Adrenal gland (tissue), 9 donors: ENCODE measurements at regions not wholly inside any gene's neighbourhood (a gene's known extent, or its start where the extent isn't known, plus 50 kb on each side); places are given as distances from the start of the nearest gene placed in this dataset.

Source experiments
- DNase-seq, 7 donors: peaks; one replicate each; pipeline ENCODE4 v3.0.0-alpha.2; 2019 to 2020
- H3K27ac ChIP-seq, 5 donors: fragments of 200-600 bp; sonication (generic) in 4 of 5; 1 replicate in 3 of 5; 2 replicates in 2 of 5; pipeline versions ENCODE4 v1.5.1 to v1.8.0; 2016 to 2020; ENCODE audit warnings: mild to moderate bottlenecking in 1 of 5
- H3K27me3 ChIP-seq: fragments of 200-600 bp; 2 replicates; pipeline ENCODE4 v1.8.0; 2021
- H3K36me3 ChIP-seq, 2 donors: fragments of 200-600 bp; replicated peaks in 1 of 2; 1 replicate in 1 of 2; 2 replicates in 1 of 2; pipeline versions ENCODE4 v1.5.1 to v1.8.0; 2018 to 2022
- H3K4me1 ChIP-seq, 2 donors: fragments of 200-600 bp; replicated peaks in 1 of 2; 1 replicate in 1 of 2; 2 replicates in 1 of 2; pipeline versions ENCODE4 v1.5.1 to v1.8.0; 2018 to 2021
- H3K4me3 ChIP-seq, 4 donors: fragments of 200-600 bp; sonication (generic) in 3 of 4; one replicate each; pipeline ENCODE4 v1.5.1; 2016 to 2018
- H3K9me3 ChIP-seq, 3 donors: fragments of 200-600 bp; sonication (generic) in 1 of 3; replicated peaks in 1 of 3; 1 replicate in 2 of 3; 2 replicates in 1 of 3; pipeline versions ENCODE4 v1.5.1 to v1.8.0; 2016 to 2021
- CTCF ChIP-seq, 6 experiments: fragments of 450-650 bp in 4 of 6; fragments of 200-600 bp in 2 of 6; sonication (generic) in 1 of 6; IDR thresholded peaks; 1 replicate in 5 of 6; 2 replicates in 1 of 6; pipeline versions ENCODE4 v1.5.1 to v1.8.0; 2016 to 2021; ENCODE audit warnings: antibody characterized with exemption in 6 of 6, mild to moderate bottlenecking in 2 of 6, moderate library complexity in 1 of 6
- POLR2A ChIP-seq, 2 donors: fragments of 450-650 bp; IDR thresholded peaks; one replicate each; pipeline ENCODE4 v1.6.1; 2017; ENCODE audit warnings: antibody characterized with exemption in 2 of 2, mild to moderate bottlenecking in 2 of 2, moderate library complexity in 1 of 2
- WGBS, 4 donors: extraction: QIAGEN DNeasy Blood & Tissue Kit in 2 of 4; methylation state at CpG; one replicate each; pipeline versions ENCODE4 v1.1.5 to v1.1.7; 2013 to 2017; 5-methylcytosine and 5-hydroxymethylcytosine counted together
- intact Hi-C, 2 donors: fragments of 100-400 bp; cut with DNase I; formaldehyde crosslinking; loops; one replicate each; pipeline versions ENCODE4 v1.14.1 to v1.15.0; 2022 to 2023
- donor health status: healthy with polysubstance abuse.
- donor health status: Bipolar disorder and iron deficiency.
- donor health status: DM: yes; HTN: yes; CAD: no.
- donor health status: DM: no; HTN: no; CAD: no.
- donor health status: DM: no; HTN: no; CAD: no.

- WGBS, 4 donors, result 75 to 85% (median 80%) methylated on average over 1 of the region's 1 CpG
- no peak overlapping the region for H3K4me3 ChIP-seq
These were observed 1120.5 kb upstream of the RAG2 start for GRCh38 chr11:37718431-37718999.

GRCh38 chr11:37712251-37712650, 1114.2 kb upstream of the RAG2 start:
- TF ChIP-seq CTCF (IDR thresholded peaks at IDR 0.05) (no peak), POLR2A (IDR thresholded peaks at IDR 0.05) (no peak)
- H3K27me3 ChIP-seq, result no peaks in the 10 kb centered on the region
- H3K36me3 ChIP-seq, result no peaks in the 10 kb centered on the region
- H3K4me3 ChIP-seq, result no peak overlapping the region
- 53 to 59% (median 58%) methylated on average over 3 of the region's 3 CpGs for WGBS, 4 donors
- H3K9me3 ChIP-seq, result no peaks in the 10 kb centered on the region
- DNase-seq, result no peak
- no peak overlapping the region for H3K27ac ChIP-seq
- no peaks in the 10 kb centered on the region for H3K4me1 ChIP-seq
- intact Hi-C loops, result no loop called here

More at GRCh38 chr11:37718431-37718999, 1120.5 kb upstream of the RAG2 start:
- Histone ChIP-seq H3K36me3 (no peaks in the 10 kb centered on the region), H3K9me3 (no peaks in the 10 kb centered on the region), H3K27ac (no peak overlapping the region), H3K27me3 (no peaks in the 10 kb centered on the region), H3K4me1 (no peaks in the 10 kb centered on the region)
- intact Hi-C loops, result no loop called here
- peak in 4 of 7 donors; percentile 13 to 31 (median 21) for DNase-seq
- TF ChIP-seq CTCF (IDR thresholded peaks at IDR 0.05) (no peak), POLR2A (IDR thresholded peaks at IDR 0.05) (no peak)

- Histone ChIP-seq H3K36me3 (no peaks in the 10 kb centered on the region), H3K27me3 (no peaks in the 10 kb centered on the region), H3K4me1 (no peaks in the 10 kb centered on the region), H3K27ac (no peak overlapping the region), H3K4me3 (no peak overlapping the region), H3K9me3 (no peaks in the 10 kb centered on the region)
- intact Hi-C loops, result no loop called here
- DNase-seq, result no peak
- TF ChIP-seq POLR2A (IDR thresholded peaks at IDR 0.05) (no peak), CTCF (IDR thresholded peaks at IDR 0.05) (no peak)
- WGBS, 4 donors, result 33 to 58% (median 35%) methylated on average over 1 of the region's 1 CpG
These were observed 1112.0 kb upstream of the RAG2 start for GRCh38 chr11:37710031-37710430.

GRCh38 chr11:37704791-37705190, 1106.8 kb upstream of the RAG2 start:
- H3K9me3 ChIP-seq, result no peaks in the 10 kb centered on the region
- no peak for DNase-seq
- no peak for TF ChIP-seq POLR2A (IDR thresholded peaks at IDR 0.05)
- no peak for TF ChIP-seq CTCF (IDR thresholded peaks at IDR 0.05)
- H3K36me3 ChIP-seq, result no peaks in the 10 kb centered on the region
- 59 to 80% (median 65%) methylated on average over 2 of the region's 2 CpGs for WGBS, 4 donors
- intact Hi-C loops, result no loop called here
- H3K4me3 ChIP-seq, result no peak overlapping the region
- no peaks in the 10 kb centered on the region for H3K4me1 ChIP-seq
- no peak overlapping the region for H3K27ac ChIP-seq
- no peaks in the 10 kb centered on the region for H3K27me3 ChIP-seq
